ENCODE measurements at regions not wholly inside any gene's neighbourhood (a gene's known extent, or its start where the extent isn't known, plus 50 kb on each side); places are given as distances from the start of the nearest gene placed in this dataset.
"Not testable (repeated sequence)": the region's sequence is repeated elsewhere in the genome, so short reads cannot be mapped to it uniquely, and the experiment has no call there.

GRCh38 chr3:839981-840380 is 252.8 kb upstream of the CNTN6 start:
- no peak for DNase-seq

DNA sequence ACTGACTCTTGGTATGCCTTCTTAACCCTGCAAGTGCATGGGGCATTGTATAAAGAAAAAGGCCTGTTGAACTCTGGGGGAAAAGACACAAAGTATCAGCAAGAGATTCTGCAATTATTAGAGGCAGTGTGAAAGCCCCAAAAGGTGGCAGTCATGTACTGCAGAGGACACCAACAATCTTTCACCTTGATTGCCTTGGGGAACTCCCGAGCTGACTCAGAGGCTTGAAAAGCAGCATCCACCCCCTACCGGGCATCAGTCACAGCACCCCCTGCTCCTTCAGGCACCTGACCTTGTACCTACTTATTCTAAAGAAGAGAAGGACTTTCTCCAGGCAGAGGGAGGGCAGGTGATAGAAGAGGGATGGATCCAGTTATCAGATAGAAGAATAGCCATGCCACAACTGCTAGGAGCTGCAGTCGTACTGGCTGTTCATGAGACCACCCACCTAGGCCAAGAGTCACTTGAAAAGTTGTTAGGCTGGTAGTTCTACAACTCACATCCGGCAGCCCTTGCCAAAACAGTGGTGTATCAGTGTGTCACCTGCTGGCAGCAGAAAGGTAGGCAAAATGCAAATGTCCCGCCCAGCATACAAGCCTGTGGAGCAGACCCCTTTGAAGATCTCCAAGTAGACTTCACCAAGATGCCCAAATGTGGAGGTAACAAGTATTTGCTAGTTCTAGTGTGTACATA is 241.6 kb upstream of the CNTN6 start:
- DNase-seq = no peak

- DNase-seq = no peak
Measured at GRCh38 chr3:852033-852432, 240.8 kb upstream of the CNTN6 start.

GRCh38 chr3:853489-853888 is 239.3 kb upstream of the CNTN6 start:
- no peak for DNase-seq

- DNase-seq = no peak
Measured at GRCh38 chr3:859135-859534, 233.7 kb upstream of the CNTN6 start.

DNA sequence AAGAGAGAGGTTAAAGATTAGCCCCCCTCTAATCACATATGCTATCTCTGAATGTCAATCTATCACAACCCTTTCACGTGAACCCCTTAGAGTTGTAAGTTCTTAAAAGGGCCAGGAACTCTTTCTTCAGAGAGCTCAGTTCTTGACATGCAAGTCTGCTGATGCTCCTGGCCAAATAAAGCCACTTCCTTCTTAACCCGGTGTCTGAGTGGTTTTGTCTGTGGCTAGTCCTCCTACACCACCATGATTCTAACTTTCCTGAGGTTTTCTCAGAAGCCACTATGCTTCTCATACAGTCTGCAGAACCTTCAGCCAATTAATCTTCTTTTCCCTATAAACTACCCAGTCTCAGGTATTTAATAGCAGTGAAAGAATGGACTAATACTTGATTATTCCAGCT is 231.1 kb upstream of the CNTN6 start:
- DNase-seq = no peak

- DNase-seq = no peak
Measured at GRCh38 chr3:869269-869668, 223.6 kb upstream of the CNTN6 start.

DNA sequence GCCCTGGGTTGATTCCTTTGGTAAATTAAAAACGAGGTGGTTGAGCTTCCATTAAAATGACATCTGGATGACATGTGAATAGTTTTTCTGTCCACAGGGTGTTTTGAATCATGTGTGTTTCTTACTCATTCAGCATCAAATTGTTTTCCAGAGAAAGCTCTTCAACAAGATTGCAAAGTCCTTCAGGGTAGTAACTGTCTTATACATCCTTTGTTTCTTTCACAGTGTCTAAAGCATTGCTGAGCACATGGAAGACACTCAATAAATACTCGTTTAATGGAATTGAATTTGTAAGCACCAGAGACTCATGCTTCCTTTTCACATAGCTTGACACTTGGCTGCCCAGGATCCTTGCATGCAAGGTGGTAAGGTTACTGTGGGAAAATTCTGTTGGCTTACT is 223.1 kb upstream of the CNTN6 start:
- DNase-seq = no peak

DNA sequence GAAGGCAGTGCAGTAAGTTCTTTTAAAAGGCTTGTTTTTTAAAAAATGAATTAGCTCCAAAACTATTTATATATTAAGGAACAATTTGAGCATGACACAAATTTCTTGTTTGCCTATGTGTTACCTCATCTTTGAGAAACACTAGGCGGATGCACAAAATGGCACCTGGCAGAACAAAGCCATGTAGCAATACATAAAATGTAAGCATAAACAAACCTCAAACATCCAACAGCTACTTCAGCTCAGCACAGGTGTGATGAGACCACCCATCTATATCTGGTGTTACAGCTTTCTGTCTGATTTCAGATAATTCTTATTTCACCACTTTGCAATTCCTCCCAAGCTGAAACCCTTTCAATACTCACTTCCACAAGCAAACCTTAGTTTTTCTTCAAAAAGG is 221.2 kb upstream of the CNTN6 start:
- no peak for DNase-seq

DNA sequence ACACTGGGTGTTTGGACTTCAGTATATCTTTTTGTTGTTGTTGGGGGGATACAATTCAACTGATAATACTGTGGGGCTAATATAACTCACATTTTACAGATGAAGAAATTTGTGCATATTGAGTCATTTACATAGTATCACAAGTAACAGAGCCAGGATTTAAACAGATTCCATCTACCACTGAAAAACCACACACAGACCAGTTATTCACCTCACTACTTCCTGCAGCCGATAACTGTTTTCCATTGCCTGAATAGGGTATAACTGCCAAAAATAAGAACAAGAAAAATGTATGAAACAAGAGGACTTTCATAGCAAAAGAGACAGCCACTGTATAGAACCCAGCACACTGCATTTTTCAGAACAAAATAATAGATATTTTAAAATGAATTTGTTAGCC is 215.8 kb upstream of the CNTN6 start:
- DNase-seq = no peak

- DNase-seq = no peak
Measured at GRCh38 chr3:878746-879145, 214.1 kb upstream of the CNTN6 start.

- no peak for DNase-seq
Measured at GRCh38 chr3:880371-880770, 212.5 kb upstream of the CNTN6 start.

DNA sequence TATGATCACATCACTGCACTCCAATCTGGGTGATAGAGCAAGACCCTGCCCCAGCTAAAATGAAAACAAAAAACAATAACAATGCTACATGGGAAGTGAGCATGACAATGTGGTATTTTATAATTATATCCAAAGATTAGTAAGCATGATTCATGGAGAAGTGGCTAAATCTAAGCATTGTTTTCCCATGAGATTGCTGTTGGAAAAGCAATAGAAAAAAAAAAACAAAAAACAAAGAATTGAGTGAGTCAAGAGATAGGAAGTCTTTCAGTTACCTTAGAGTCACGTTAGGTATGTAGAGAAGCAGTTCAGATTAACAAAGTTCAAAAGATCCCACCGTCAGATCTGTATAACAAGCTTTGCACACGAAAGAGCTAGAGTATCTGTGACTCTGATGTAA is 210.3 kb upstream of the CNTN6 start:
- DNase-seq = no peak

- DNase-seq = peak in 2 of 3 donors; percentile 10 to 29
Measured at GRCh38 chr3:901953-902778, 190.7 kb upstream of the CNTN6 start.

DNA sequence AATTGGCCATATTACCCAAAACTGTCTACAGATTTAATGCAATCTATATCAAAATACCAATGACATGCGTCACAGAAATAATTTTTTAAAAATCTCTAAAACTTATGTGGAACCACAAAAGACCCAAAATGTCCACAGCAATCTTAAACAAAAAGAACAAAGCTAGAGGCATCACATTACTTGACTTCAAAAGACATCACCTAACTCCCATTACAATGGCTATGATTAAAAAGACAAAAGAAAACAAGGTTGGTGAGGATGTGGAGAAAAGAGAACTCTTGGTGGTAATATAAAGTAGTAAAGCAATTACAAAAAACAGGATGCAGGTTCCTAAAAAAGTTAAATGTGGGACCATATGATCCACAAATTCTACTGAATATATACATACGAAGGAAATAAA is 187.6 kb upstream of the CNTN6 start:
- no peak for DNase-seq

- no peak for DNase-seq
Measured at GRCh38 chr3:906739-907138, 186.1 kb upstream of the CNTN6 start.

GRCh38 chr3:908839-909238 is 184.0 kb upstream of the CNTN6 start:
- DNase-seq = no peak

DNA sequence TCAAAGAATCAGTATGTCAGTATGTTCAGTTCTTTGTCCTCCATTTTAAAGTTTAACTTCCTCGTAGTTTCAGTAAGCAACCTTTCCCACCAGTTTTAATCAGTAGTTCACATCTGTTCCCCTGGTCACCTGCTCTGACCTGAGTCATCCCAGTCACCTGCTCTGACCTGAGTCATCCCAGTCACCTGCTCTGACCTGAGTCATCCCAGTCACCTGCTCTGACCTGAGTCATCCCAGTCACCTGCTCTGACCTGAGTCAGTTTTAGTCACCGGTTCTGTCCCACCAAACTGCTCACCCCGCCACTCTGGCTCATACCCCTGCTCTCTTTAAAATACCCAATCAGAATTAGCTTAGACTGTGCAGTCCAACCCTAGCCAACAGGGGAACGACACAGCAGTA is 180.1 kb upstream of the CNTN6 start:
- not testable (repeated sequence) for DNase-seq

DNA sequence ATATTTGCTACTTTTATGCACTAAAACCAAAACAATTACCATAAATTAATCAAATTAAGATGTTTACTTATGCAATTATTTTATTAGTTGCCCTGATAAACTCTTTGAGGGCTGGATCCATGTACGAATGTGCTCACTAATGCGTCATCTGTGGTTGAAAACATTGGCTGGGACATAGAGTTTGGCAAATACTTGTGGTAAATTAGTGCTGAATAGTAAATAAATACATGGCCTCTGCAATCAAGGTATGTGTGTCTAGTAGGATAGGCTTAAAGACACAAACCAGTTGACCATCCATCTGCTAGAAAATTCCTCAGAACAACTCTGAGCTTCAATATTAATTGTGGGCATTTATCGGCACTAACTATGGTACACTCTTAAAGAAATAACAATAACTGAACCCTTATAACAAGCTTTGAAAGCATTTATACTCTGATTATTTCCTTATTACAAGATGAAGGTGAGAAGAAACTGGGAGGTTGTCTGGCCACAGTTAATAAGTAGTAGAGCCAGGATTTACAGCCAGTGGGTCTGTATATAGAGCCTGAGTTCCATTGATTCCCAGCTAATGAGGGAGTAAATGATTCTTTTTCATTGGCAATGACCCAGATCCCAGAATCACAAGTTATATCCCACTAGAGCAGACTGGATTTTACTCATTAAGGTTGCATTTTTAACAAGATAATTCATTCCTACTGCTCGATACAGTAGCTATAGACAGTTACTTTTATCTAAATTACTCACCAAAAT is 169.5 kb upstream of the CNTN6 start:
- DNase-seq = no peak

DNA sequence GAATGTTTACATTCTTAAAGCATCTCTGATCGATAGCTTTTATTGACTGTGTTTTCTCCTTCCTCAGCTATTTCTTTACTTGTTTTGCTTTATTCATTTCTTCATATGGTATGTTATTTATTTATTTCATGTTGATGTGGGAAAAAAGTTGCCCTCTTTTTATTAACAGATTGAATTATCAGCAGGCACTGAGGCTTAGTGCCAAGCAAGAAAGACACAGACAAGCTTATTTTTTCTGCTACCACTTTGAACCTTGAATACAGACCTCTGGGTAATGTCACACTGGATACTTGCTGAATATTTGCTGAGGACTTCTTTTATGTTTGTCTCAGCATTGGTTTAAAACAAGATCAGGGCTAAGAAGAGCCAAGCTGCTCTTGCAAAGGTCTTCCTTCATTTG is 162.0 kb upstream of the CNTN6 start:
- DNase-seq = no peak

DNA sequence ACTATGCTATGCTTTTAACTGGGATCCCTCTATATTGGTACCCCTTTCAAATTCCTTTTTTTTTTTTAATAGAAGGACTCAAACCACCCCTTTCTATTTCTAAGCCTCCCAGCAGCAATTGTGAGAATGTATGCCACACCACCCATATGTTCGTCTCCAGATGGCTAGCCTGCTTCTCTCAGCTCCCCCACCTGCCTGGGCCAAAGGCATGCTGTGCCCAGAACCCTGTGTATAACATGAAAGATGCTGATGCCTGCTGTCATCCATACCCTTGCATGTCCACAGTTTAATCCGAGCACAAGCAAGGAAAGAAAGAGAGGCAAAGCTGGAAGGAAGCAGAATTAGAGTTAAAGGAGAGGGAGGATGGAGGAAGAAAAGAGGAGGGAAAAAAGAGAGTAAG is 159.5 kb upstream of the CNTN6 start:
- no peak for DNase-seq

GRCh38 chr3:944786-945185 is 148.0 kb upstream of the CNTN6 start:
- no peak for DNase-seq

- DNase-seq = no peak
Measured at GRCh38 chr3:945738-946137, 147.1 kb upstream of the CNTN6 start.

GRCh38 chr3:952906-953305 is 139.9 kb upstream of the CNTN6 start:
- DNase-seq = no peak
